ENCODE measurements at regions not wholly inside any gene's neighbourhood (a gene's known extent, or its start where the extent isn't known, plus 50 kb on each side); places are given as distances from the start of the nearest gene placed in this dataset.

DNA sequence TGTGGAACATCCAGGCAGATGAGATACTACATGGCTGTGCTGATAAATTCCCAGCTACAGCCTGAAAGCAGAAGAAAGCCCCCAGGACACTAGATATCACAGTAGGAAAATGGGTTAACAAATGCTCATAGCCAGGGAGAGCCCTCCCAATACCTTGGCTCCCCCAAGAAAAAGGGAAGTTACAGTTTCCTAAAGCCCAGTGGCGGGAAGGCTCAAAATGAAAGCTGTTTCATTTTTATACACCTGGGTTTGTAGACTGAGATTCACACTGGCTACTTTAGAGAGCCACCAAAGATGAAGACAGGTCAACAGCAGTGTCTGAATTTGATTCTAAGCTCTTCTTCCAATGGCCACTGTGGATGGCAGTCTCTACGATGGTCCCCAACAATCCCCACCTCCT is 55.0 kb upstream of the TOPAZ1 start:
- in situ Hi-C loops (cut with HindIII; ENCODE audit: low pct_ligation_motif_present, low pct_unique_long_range_greater_than_20kb, low sequenced_read_pairs), result no loop called here
- no peak for DNase-seq

All from ACHN (cell line).